HEK293 (cell line): ENCODE measurements at regions not wholly inside any gene's neighbourhood (a gene's known extent, or its start where the extent isn't known, plus 50 kb on each side); places are given as distances from the start of the nearest gene placed in this dataset.

ENCODE experiments used
- ATF2 ChIP-seq: fragments of 450-650 bp; formaldehyde crosslinking; IDR thresholded peaks from 2 replicates; pipeline ENCODE4 v1.5.1; 2016; ENCODE audit warnings: missing biosample characterization, missing genetic modification characterization, low read depth
- BCL11B ChIP-seq: fragments of 450-650 bp; formaldehyde crosslinking; IDR thresholded peaks from 2 replicates; pipeline ENCODE4 v1.5.1; 2016; ENCODE audit warnings: low read depth, missing biosample characterization, missing genetic modification characterization
- CTCF ChIP-seq: fragments of 450-650 bp; formaldehyde crosslinking; IDR thresholded peaks from 2 replicates; pipeline ENCODE4 v1.5.1; 2016; ENCODE audit warnings: missing biosample characterization, missing genetic modification characterization
- REST ChIP-seq: fragments of 450-650 bp; formaldehyde crosslinking; IDR thresholded peaks from 2 replicates; pipeline ENCODE4 v1.5.1; 2016; ENCODE audit warnings: missing biosample characterization, missing genetic modification characterization
- SETDB1 ChIP-seq: IDR thresholded peaks from one replicate; pipeline ENCODE4 v1.6.1; 2017; ENCODE audit warnings: mild to moderate bottlenecking, low read length, moderate library complexity, mixed read lengths; ENCODE audit not compliant: insufficient read length
- ZEB2 ChIP-seq: fragments of 450-650 bp; formaldehyde crosslinking; IDR thresholded peaks from 2 replicates; pipeline ENCODE4 v1.5.1; 2016; ENCODE audit warnings: missing biosample characterization, missing genetic modification characterization
- ZNF37A ChIP-seq: fragments of 450-650 bp; IDR thresholded peaks from 2 replicates; pipeline ENCODE4 v1.5.1; 2018; ENCODE audit warnings: missing biosample characterization, missing genetic modification characterization
- ZNF416 ChIP-seq: fragments of 450-650 bp; formaldehyde crosslinking; IDR thresholded peaks from 2 replicates; pipeline ENCODE4 v1.5.1; 2016; ENCODE audit warnings: missing biosample characterization, missing genetic modification characterization
- ZNF423 ChIP-seq: fragments of 450-650 bp; formaldehyde crosslinking; IDR thresholded peaks from 2 replicates; pipeline ENCODE4 v1.5.1; 2016; ENCODE audit warnings: missing biosample characterization, missing genetic modification characterization
- ZNF426 ChIP-seq: fragments of 450-650 bp; formaldehyde crosslinking; IDR thresholded peaks from 2 replicates; pipeline ENCODE4 v1.5.1; 2017; ENCODE audit warnings: missing biosample characterization, missing genetic modification characterization, mild to moderate bottlenecking, inconsistent platforms, moderate library complexity
- ZNF501 ChIP-seq: fragments of 450-650 bp; formaldehyde crosslinking; IDR thresholded peaks from 2 replicates; pipeline ENCODE4 v1.5.1; 2016; ENCODE audit warnings: missing biosample characterization, missing genetic modification characterization
- ZNF530 ChIP-seq: fragments of 450-650 bp; formaldehyde crosslinking; IDR thresholded peaks from 2 replicates; pipeline ENCODE4 v1.5.1; 2016; ENCODE audit warnings: low read depth, missing biosample characterization, missing genetic modification characterization
- ZNF830 ChIP-seq: fragments of 450-650 bp; IDR thresholded peaks from 2 replicates; pipeline ENCODE4 v1.5.0; 2018; ENCODE audit warnings: missing biosample characterization, missing genetic modification characterization, low read depth, mild to moderate bottlenecking, moderate library complexity

- no peak for TF ChIP-seq CTCF
- no peak for TF ChIP-seq ZNF423 (tag by site-specific recombination)
- TF ChIP-seq ZNF426 (tag by site-specific recombination), result no peak
- no peak for TF ChIP-seq ZEB2 (tag by site-specific recombination)
- no peak for TF ChIP-seq ZNF501
- TF ChIP-seq ATF2, result no peak
- TF ChIP-seq SETDB1, result no peak
- TF ChIP-seq BCL11B (tag by site-specific recombination), result no peak
- peak; percentile 66; the same call in 1 of the 2 replicates for TF ChIP-seq REST
- TF ChIP-seq ZNF416 (tag by site-specific recombination), result no peak
- no peak for TF ChIP-seq ZNF530 (tag by site-specific recombination)
- no peak for TF ChIP-seq ZNF830
- TF ChIP-seq ZNF37A, result no peak
Observed at GRCh38 chr1:88021529-88021928, 662.5 kb upstream of the PKN2 start.
